GM23338 (cell line): ENCODE measurements at regions not wholly inside any gene's neighbourhood (a gene's known extent, or its start where the extent isn't known, plus 50 kb on each side); places are given as distances from the start of the nearest gene placed in this dataset.
"Not testable (repeated sequence)": the region's sequence is repeated elsewhere in the genome, so short reads cannot be mapped to it uniquely, and the experiment has no call there.

ENCODE experiments used
- ETS1 ChIP-seq: IDR thresholded peaks from 2 replicates; pipeline ENCODE4 v1.6.1; 2016; ENCODE audit warnings: antibody characterized with exemption
- EZH2 ChIP-seq: fragments of 200-600 bp; sonication (generic); IDR thresholded peaks from one replicate; pipeline ENCODE4 v1.8.0; 2017; ENCODE audit warnings: antibody characterized with exemption, mild to moderate bottlenecking, low read depth; ENCODE audit not compliant: unreplicated experiment
- EZH2phosphoT487 ChIP-seq: fragments of 200-600 bp; sonication (generic); IDR thresholded peaks from one replicate; pipeline ENCODE4 v1.8.1; 2018; ENCODE audit warnings: antibody characterized with exemption; ENCODE audit not compliant: unreplicated experiment
- JUNB ChIP-seq: IDR thresholded peaks from one replicate; pipeline ENCODE4 v1.6.1; 2016; ENCODE audit warnings: antibody characterized with exemption; ENCODE audit not compliant: unreplicated experiment
- POLR2AphosphoS5 ChIP-seq: IDR thresholded peaks from 2 replicates; pipeline ENCODE4 v1.6.1; 2016; ENCODE audit warnings: antibody characterized with exemption, low read depth
- TF ChIP-seq, protein P1 (sequence below), 2 experiments: fragments of 200-600 bp in 1 of 2; sonication (generic) in 1 of 2; conservative IDR thresholded peaks; 2 replicates each; pipeline versions ENCODE4 v1.5.1 to v1.6.1; 2016 to 2017; ENCODE audit warnings: antibody characterized with exemption in 2 of 2, low read depth in 2 of 2, mild to moderate bottlenecking in 2 of 2, moderate library complexity in 1 of 2
- TF ChIP-seq, protein P2 (sequence below): IDR thresholded peaks from one replicate; pipeline ENCODE4 v1.6.1; 2018; ENCODE audit warnings: antibody characterized with exemption; ENCODE audit not compliant: unreplicated experiment

DNA sequence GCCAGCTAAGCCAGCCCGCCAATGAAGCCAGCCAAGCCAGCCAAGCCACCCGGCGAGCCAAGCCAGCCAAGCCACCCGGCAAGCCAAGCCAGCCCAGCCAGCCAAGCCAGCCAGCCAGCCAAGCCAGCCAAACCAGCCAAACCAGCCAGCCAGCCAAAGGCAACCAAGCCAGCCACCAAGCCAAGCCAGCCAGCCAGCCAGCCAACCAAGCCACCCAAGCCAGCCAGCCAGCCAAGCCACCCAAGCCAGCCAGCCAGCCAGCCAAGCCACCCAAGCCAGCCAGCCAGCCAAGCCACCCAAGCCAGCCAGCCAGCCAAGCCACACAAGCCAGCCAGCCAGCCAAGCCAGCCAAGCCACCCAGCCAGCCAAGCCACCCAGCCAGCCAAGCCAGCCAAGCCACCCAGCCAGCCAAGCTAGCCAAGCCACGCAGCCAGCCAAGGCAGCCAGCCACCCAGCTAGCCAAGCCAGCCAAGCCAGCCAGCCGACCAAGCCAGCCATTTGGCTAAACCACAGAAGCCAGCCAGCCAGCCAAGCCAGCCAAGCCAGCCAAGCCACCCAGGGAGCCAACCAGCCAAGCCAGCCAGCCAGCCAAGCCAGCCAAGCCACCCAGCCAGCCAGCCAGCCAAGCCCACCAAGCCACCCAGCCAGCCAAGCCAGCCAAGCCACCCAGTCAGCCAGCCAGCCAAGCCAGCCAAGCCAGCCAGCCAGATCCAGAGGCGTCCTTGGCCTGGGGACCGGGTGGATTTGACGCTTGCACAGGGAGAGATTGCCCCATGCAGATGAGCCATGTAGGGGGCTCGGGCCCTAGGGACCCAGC lies 198.0 kb downstream of the GOLGA6L6 start:
- TF ChIP-seq, protein P1, sequence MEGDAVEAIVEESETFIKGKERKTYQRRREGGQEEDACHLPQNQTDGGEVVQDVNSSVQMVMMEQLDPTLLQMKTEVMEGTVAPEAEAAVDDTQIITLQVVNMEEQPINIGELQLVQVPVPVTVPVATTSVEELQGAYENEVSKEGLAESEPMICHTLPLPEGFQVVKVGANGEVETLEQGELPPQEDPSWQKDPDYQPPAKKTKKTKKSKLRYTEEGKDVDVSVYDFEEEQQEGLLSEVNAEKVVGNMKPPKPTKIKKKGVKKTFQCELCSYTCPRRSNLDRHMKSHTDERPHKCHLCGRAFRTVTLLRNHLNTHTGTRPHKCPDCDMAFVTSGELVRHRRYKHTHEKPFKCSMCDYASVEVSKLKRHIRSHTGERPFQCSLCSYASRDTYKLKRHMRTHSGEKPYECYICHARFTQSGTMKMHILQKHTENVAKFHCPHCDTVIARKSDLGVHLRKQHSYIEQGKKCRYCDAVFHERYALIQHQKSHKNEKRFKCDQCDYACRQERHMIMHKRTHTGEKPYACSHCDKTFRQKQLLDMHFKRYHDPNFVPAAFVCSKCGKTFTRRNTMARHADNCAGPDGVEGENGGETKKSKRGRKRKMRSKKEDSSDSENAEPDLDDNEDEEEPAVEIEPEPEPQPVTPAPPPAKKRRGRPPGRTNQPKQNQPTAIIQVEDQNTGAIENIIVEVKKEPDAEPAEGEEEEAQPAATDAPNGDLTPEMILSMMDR (conservative IDR thresholded peaks at IDR 0.05; ENCODE audit: low read depth in 2 of 2): not testable (repeated sequence)
- not testable (repeated sequence) for TF ChIP-seq EZH2phosphoT487, ETS1, EZH2, POLR2AphosphoS5, JUNB
- TF ChIP-seq, protein P2, sequence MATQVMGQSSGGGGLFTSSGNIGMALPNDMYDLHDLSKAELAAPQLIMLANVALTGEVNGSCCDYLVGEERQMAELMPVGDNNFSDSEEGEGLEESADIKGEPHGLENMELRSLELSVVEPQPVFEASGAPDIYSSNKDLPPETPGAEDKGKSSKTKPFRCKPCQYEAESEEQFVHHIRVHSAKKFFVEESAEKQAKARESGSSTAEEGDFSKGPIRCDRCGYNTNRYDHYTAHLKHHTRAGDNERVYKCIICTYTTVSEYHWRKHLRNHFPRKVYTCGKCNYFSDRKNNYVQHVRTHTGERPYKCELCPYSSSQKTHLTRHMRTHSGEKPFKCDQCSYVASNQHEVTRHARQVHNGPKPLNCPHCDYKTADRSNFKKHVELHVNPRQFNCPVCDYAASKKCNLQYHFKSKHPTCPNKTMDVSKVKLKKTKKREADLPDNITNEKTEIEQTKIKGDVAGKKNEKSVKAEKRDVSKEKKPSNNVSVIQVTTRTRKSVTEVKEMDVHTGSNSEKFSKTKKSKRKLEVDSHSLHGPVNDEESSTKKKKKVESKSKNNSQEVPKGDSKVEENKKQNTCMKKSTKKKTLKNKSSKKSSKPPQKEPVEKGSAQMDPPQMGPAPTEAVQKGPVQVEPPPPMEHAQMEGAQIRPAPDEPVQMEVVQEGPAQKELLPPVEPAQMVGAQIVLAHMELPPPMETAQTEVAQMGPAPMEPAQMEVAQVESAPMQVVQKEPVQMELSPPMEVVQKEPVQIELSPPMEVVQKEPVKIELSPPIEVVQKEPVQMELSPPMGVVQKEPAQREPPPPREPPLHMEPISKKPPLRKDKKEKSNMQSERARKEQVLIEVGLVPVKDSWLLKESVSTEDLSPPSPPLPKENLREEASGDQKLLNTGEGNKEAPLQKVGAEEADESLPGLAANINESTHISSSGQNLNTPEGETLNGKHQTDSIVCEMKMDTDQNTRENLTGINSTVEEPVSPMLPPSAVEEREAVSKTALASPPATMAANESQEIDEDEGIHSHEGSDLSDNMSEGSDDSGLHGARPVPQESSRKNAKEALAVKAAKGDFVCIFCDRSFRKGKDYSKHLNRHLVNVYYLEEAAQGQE: not testable (repeated sequence)
